Islet precursor cell (in vitro differentiated cells): ENCODE measurements at regions not wholly inside any gene's neighbourhood (a gene's known extent, or its start where the extent isn't known, plus 50 kb on each side); places are given as distances from the start of the nearest gene placed in this dataset.
"Not testable (repeated sequence)": the region's sequence is repeated elsewhere in the genome, so short reads cannot be mapped to it uniquely, and the experiment has no call there.

Experiments used
- DNase-seq: peaks from one replicate; pipeline ENCODE4 v3.0.0-alpha.2; 2018

DNA sequence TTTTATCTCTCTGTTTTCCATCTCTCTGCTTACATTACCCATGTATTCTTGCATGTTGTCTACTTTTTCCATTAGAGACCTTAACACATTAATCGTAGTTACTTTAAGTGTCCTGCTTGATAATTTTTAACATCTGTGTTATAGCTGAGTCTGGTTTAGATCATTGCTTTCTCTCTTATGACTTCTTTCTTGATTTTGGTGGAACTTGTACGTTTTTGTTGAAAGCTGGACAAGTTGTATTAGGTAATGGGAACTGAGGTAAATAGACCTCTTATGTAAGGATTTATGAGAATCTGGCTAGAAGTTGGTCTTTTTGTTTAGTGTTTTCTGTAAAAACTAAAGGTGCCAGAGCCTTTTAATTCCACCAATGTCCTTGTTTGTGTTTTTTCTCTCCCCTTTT lies 100.8 kb upstream of the LYZL2 start:
- no peak for DNase-seq

DNA sequence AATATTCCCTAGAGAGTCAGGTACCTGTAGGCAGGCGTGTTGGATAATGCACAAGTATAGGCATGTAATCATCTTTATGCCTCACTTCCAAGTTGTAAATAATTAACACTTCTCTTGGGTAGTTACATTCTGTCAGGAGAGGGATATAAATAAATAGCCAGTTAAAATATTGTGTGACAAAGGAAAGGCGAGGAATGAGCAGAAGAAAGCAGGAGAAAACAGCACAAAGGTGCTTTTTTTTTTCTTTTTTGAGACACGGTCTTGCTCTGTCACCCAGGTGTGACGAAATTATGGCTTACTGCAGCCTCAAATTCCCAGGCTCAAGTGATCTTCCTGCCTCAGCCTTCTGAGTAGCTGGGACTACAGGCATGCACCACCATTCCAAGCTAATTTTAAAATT lies 99.2 kb upstream of the LYZL2 start:
- no peak for DNase-seq

DNA sequence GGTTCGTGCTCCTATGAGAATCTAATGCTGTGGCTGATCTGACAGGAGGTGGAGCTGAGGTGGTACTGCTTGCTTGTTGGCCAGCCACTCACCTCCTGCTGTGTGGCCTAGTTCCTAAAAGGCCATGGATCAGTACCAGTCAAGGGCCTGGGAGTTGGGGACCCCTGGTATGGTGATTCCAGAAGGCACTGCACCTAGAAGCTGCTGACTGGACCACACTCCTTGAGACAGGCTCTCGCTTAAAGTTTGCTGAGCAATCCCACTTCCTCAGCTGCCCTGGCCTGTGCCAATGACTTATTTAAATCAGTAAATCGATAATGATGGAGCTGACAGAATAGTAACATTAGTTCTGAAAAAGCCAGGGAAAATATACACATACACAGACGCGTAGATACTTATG lies 98.6 kb upstream of the LYZL2 start:
- no peak for DNase-seq

DNA sequence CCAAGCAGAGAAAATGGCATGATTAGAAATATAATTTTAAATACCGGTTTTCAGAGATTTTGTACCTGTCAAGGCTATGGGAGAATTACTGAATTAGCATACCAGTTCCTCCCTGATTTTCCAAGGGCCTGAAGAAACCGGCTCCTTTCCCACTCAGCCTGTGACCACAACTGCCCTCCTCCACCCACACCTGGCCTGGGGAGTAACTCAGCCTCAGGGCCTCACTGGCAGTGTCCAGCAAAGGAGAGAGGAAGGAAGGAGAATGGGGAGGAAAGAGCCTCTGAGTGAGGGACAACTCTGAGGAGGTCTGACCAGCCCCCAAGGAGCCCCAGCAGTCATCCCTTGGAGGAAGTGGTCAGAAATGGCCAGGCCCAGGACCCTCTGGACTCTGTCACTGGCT lies 98.0 kb upstream of the LYZL2 start:
- peak; percentile 75 for DNase-seq

DNA sequence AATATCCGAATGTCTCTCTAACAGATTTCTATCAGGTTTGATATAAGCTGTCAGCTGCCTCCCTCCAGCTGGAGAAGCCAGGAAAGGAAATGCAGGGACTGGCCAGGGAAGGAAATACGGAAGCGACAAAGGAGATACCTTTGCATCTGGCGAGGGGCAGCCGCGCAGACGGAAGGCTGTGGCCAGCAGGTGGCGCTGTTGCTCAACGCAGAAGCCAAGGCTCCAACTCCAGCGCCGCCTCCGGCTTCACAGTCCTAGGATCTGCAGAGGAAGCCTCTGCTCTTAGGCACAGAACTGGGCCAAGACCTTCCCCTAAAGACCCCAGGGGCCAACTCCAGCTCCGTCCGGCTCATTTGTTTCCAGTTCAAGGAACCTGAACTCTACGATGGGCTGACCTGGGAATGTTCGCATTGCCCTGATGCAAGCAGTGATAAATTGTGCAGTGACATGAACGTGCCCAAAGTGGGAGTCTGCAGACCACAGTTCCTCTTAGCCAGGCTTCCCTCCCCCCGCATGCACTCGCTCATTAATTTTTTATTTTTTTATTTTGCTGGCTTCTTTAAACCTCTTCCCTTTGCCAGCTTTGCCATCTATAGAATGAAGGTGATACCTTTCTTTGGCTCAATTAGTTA lies 97.3 kb upstream of the LYZL2 start:
- DNase-seq = peak; percentile 89

DNA sequence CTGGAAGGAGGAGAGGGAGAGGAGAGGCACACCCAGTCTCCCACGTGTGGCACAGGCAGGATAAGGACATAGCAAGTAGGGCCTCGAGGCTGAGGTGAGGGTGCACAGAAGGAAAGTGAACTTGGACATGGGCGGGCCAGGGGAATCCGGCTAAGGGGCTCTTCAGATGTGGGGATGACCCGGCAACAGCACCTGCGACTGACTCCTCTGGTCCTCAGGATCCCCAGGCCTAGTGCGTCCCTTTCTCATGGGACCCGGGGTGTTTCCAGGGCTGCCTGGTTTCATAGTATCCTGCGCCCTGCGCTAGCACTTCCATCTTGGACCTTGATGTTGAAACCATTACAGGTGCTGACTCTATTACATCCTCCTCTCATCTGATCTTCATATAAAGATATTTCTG lies 96.1 kb upstream of the LYZL2 start:
- no peak for DNase-seq

DNA sequence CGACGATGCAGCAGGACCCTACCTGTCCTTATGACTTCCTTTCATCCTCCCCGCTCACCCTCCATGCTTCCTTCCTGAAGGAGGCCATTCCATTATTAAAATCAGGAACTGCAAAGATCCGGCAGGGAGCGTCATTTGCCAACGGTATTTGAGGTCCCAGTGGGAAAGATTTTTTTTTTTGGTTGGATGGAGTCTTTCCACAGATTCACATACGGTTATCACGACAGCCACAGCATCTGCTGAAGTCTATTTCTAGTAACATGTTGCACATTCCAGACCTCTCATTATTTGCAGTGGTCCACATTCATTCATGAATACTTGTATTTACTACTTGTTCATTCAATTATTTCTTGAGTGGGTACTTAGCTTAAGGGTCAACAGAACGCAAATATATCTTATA lies 94.7 kb upstream of the LYZL2 start:
- DNase-seq = no peak

DNA sequence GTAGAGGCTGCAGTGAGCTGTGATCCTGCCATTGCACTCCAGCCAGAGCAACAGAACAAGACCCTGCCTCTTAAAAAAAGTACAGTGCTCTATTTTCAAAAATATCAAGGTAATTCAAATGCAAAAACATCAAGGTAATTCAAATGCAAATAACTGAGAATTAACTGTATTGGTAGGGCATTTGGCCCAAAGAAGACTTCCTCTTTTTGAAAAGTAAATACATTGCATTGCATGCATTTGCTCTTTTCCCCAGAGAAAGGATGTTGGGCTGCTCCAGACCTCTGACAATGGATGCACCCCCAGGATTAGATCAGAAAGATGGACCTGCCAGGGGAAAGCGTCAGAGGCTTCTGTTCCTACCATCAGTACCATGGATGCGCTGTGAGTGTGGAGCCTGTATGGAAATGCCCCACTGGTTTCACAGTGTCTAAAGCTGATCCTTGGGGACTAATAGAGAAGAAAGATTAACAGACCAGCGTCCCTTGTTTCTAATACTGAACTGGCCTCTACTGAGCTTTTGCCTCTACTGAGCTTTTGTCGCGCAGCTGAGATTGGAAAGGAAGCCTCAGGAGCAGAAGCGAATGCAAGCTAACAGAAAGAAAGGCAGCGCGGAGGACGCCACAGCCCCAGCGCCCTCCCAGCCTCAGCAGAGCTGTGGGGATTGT lies 93.5 kb upstream of the LYZL2 start:
- DNase-seq = no peak

DNA sequence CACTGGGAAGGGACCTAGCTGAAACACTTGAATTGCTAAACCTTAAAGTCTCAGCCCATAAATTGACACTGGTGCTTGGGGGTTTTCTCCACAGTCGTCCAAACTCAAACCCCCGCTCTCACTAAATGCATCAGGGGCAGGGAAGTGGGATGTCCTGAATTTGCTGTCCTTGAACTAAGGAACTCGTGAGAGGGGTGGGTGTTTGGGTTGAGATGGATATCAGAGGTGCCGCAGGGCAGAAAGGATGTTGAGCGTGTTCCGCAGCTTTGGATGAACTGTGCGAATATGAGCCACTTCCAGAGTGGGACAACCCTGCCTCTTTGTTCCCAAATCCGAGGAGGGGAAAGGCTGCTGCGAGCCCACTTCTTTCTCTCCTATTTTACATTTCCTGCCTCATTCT lies 90.3 kb upstream of the LYZL2 start:
- peak; percentile 70 for DNase-seq

DNA sequence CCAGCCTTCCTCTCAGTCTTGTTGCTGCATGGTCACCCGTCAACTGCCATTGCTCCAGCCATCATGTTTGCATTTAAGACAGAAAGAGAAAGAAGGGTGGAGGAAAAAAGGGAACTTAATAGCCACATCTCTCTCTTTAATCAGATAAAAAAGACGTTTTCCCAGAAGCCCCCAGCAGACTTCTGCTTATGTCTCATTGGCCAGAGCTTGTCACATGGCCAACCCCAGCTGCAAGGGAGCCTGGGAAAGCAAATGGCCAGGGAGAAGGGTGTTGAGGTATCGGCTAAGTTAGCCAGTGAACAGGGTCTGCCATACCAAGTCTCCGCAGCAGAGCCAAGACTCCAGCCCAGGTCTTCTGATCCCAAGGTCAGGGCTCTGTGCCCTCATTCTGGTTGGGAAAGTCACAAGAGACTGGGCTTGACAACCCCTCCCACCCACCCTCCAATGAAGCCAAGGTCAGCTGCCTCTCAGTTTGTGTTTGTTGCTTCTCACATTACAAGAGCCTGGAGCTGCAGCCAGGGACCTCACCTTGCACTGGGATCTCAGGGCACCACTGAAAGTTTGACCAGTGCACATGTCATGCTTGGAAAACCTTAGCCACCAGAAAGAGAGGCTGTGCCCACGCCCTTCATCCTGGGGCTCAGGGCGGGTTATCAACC lies 80.3 kb upstream of the LYZL2 start:
- DNase-seq = no peak

DNA sequence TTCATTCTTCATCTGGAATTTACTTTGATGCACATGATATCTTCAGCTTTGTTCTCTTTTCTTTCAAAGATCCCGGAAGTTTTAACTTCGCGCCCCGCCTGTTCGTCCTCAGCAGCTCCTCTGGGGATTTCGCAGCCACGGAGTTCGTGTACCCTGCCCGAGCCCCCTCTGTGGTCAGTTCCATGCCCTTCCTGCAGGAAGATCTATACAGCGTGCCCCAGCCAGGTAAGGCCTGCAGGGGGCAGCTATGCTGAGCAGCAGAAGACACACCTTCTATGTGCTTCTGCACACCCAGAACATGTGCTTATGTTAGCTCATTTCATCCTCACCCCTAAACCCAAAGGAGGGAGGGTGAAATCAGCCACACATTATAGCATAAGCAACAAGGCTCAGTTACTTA lies 79.7 kb upstream of the LYZL2 start:
- DNase-seq = no peak

DNA sequence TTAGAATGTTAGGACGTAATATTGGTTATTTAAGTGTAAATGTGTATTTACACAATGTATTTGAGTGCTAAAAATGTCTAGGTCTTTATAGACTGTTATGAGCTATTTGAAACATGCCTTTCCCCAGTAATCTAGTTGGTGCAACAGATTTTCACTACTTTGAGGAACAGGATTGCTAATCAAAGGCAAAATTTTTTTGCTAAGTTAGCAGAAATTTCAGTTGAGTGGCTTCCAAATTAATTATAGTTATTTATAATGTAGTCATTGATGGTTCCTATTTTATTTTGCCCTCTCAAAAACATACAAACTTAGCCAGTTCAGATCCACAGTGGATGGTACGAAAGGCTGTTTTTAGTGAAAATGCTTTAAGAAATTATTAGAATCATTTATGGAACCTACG lies 78.7 kb upstream of the LYZL2 start:
- no peak for DNase-seq

DNA sequence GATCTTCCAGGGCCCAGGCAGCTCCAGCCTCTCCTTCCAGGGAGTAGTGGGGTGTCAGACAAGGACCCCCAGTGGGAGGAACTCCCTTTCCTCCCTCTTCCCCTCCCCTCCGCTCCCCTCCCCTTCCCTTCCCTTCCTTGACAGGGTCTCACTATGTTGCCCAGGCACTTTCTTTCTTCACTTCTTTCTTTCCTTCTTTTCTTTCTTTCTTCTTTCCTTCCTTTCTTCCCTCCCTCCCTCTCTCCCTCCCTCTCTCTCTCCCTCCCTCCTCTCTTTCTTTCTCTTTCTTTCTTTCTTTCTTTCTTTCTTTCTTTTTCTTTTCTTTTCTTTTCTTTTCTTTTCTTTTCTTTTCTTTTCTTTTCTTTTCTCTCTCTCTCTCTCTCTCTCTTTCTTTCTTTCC lies 76.6 kb upstream of the LYZL2 start:
- not testable (repeated sequence) for DNase-seq

DNA sequence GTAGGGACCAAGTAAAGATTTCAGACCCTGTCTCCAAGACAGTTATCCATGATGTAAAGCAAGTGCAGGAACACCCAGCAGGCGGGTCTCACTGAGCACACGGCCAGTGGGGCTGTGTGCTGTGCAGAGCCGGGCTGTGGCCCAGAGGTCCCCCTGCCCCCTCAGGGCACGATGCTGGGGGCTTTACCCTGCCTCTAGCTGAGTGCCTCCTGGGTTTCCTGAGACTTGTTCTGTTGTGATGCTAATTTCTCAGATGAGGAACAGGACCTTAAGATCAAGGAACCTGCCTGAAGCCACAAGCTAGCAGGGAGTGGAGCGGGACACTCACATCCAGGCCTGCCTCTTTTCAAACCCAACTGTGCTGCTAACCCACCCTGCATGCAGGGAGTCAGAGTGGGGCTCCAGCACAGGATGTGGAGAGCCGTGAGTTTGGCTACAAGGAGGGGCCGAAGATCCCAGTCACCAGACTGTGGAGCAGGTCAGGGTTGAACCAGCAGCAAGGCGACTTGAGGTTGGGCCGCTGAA lies 76.1 kb upstream of the LYZL2 start:
- DNase-seq = peak; percentile 64

DNA sequence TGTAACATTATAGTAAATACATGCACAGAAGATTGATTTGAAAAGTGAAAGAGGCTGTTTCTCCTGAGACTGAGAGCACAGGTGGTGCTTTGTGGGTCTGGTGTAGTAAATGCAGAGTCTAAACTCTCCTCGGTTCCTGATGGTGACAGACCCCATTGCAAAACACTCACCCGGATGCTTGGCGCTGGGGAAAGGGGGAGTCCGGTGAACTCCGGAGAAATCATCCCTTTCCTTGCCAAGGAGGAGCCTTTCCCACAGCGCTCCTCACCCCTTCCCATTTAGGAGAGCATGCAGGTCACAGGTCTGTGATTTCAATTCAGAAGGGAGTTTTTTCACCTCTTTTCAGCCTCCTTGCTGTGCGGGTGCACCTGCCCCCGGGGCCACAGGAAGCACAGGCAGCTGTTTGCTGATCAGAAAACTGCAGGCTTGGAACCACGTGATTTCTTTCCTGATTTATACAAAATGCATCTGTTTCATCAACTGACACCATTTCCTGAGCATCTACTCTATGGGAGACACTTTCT lies 75.6 kb upstream of the LYZL2 start:
- no peak for DNase-seq

DNA sequence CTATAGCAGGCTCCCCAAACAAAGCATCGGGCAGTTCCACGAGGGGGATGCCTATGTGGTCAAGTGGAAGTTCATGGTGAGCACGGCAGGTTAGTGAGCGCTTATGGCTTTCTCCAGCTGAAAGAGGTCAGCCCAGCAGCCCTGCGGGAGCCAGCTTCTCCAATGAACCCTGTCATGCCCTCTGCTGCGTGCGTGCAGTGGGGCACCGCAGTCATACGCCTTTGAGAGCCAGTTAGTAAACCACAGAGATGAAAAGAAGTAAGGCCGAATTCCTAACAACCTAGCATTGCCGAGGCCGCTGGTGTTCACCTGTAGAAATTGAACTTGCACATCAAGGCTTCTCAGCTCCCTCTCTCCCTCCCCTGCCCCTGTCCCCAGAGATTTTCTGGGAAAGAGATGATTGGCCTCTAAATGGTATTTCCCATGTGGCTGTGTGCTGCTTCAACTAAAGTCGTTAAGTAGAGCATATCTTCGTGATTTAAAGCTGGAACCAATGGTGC lies 75.1 kb upstream of the LYZL2 start:
- DNase-seq = not testable (repeated sequence)

DNA sequence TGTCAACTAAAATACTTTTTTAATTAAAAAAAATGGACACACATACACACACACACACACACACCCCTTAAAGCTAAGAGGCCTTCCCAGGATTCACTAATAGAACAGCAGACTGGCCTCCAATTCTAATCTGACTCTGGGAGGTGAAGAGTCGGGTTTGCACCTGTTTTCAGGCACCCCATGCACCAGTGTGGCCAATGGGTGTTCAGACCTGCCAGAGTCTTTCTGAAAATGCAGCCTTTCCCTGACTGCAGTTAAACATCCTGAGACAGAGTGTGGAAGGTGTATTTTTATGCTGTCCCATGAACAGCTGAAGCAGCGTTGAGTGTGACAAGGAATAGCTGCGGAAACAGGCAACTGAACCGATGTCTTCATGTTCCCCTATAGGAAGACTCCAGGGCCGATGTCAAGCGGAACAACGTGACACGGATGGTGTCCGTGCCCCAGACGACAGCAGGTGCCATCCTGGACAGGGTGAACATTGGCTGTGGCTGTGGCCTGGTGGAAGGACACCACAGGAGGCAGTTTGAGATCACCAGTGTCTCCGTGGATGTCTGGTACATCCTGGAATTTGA lies 74.6 kb upstream of the LYZL2 start:
- no peak for DNase-seq

DNA sequence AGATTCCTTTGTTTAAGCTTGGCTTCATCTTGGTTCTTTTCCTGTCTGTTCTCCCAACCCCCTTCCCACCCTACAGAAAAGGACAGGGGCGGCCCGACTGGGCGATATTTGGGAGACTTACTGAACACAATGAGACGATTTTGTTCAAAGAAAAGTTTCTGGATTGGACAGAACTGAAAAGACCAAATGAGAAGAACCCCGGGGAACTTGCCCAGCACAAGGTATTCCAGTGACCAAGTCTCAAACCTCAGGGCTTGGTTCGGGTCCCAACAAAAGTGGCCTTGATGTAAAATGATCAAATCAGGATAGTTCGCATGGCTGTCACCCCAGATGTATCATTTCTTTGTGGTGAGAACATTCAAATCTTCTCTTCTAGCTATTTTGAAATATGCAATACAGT lies 73.9 kb upstream of the LYZL2 start:
- not testable (repeated sequence) for DNase-seq

DNA sequence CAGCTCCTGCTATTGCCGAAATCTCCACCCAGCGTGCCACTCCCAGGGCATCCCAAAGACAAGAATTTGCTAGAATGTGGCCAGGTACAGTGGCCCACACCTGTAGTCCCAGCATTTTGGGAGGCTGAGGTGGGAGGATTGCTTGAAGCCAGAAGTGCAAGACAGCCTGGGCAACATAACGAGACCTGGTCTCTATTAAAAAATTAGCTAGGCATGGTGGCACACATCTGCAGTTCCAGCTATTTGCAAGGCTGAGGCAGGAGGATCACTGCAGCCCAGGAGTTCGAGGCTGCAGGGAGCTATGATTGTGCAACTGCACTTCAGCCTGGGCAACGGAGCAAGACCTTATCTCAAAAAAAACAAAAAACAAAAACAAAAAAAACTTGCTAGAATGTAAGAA lies 73.3 kb upstream of the LYZL2 start:
- no peak for DNase-seq

DNA sequence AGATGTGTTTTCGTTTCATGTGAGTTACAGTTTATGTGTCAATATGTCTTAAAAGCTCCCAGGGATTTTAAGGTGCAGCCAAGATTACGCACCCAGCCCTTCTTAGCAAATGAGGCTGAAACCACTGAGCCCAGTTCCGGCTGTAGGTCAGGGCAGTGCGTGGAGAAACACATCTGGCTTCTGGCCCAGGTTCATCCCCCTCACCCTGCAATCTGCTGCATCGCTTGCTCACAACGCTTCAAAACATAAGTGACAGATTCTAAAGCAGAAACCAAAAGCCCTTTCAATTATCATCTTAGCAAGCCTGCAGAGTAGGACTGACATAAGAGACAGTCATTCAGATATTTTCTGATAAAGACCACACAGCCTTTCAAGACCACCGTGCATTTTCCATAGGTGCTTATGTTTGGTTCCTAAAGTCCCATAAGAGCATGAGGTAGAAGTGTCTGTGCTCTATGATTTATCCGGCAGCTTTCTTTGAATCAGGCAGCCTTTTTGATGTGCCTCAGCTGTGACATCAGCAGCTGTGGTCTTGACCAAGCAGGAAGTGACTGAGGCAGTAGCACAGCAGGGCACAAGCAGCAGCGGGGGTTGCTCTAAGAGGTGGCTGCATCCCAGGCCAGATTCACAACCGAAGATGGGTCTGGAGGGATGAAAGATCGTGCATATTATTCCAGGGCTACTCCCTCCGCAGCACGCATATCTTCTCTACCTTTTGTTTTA lies 72.1 kb upstream of the LYZL2 start:
- DNase-seq = no peak

DNA sequence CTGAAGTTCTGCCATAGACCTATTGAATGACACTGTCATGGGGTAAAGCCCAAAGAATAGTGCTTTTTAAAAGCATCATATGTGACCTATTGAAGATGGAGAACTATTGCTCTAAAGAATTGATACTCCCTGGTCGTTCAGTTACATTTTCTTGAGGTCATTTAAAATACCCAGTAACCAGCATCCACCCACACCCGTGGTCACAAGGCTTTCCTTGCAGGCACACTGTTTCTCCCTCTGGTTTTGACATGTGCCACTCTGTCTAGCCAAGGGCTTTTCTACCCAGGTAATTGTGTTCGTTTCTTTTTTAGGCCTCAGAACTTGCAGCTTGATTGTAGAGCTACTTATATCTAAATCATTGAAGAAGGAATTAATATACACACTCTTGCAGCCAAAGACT lies 68.3 kb upstream of the LYZL2 start:
- DNase-seq = no peak

DNA sequence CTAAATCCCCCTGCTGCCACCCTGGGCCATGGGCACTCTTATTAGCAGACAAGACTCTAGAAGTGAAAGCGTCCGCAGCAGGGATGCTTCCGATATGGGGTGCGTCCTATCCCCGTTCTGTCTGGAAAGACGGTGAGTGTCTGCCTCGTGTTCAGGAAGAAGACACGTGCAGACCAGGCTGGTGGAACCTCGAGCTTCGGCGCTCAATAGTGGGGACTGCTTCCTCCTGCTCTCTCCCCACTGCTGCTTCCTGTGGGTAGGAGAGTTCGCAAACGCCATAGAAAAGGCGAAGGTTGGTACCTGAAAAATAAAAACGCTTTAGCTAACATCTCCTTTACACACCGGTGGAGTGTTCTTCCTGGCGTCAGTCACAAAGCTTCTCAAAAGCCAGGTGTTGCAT lies 67.7 kb upstream of the LYZL2 start:
- not testable (repeated sequence) for DNase-seq
